A673 (cell line): ENCODE measurements at regions not wholly inside any gene's neighbourhood (a gene's known extent, or its start where the extent isn't known, plus 50 kb on each side); places are given as distances from the start of the nearest gene placed in this dataset.
"Not testable (repeated sequence)": the region's sequence is repeated elsewhere in the genome, so short reads cannot be mapped to it uniquely, and the experiment has no call there.

Experiments used
- BruUV-seq: library from RNA; stranded (reverse); fragments of 400-500 nt; replicated peaks from 2 replicates; lab custom pipeline; 2021; lab: Mats Ljungman, UMichigan
- CTCF ChIA-PET: fragments of 300-600 bp; sonication (Branson Sonifier 250); formaldehyde crosslinking; loops from one replicate; lab custom pipeline; 2022; ENCODE audit warnings: antibody characterized with exemption; lab: Charles Lee
- POLR2A ChIA-PET: fragments of 300-600 bp; sonication (Branson Sonifier 250); formaldehyde crosslinking; loops from one replicate; lab custom pipeline; 2022; ENCODE audit warnings: antibody characterized with exemption; ENCODE audit not compliant: low non-redundant PET; lab: Charles Lee
- DNase-seq: peaks from one replicate; pipeline ENCODE4 v3.0.0-alpha.2; 2015; ENCODE audit warnings: low spot score
- H3K27ac ChIP-seq: fragments of 200-600 bp; sonication (generic); 2 replicates; pipeline ENCODE4 v1.5.1; 2016; ENCODE audit warnings: mixed run types, low read depth, mild to moderate bottlenecking, mixed read lengths, antibody characterized with exemption, low read length; ENCODE audit not compliant: poor library complexity, severe bottlenecking
- H3K27me3 ChIP-seq: fragments of 200-600 bp; sonication (generic); replicated peaks from 2 replicates; pipeline ENCODE4 v1.6.1; 2017; ENCODE audit warnings: mixed run types, low read depth, mild to moderate bottlenecking, mixed read lengths, antibody characterized with exemption, low read length; ENCODE audit not compliant: insufficient read depth, poor library complexity
- H3K36me3 ChIP-seq: fragments of 200-600 bp; sonication (generic); 2 replicates; pipeline ENCODE4 v1.6.1; 2016; ENCODE audit warnings: mixed run types, mild to moderate bottlenecking, mixed read lengths, antibody characterized with exemption, low read length; ENCODE audit not compliant: insufficient read depth, poor library complexity, severe bottlenecking
- H3K4me1 ChIP-seq: fragments of 200-600 bp; sonication (generic); 2 replicates; pipeline ENCODE4 v1.6.1; 2017; ENCODE audit warnings: mixed run types, mild to moderate bottlenecking, mixed read lengths, antibody characterized with exemption, low read length; ENCODE audit not compliant: insufficient read depth, poor library complexity, severe bottlenecking
- H3K4me3 ChIP-seq: fragments of 200-600 bp; sonication (generic); 2 replicates; pipeline ENCODE4 v1.5.1; 2016; ENCODE audit warnings: low read depth, mixed run types, mild to moderate bottlenecking, mixed read lengths, low read length; ENCODE audit not compliant: poor library complexity, severe bottlenecking
- H3K9me3 ChIP-seq: fragments of 200-600 bp; sonication (generic); 2 replicates; pipeline ENCODE4 v1.6.1; 2016; ENCODE audit warnings: mixed run types, low read depth, mild to moderate bottlenecking, mixed read lengths, antibody characterized with exemption, low read length; ENCODE audit not compliant: poor library complexity, severe bottlenecking
- EZH2 ChIP-seq: fragments of 200-600 bp; sonication (generic); IDR thresholded peaks from 2 replicates; pipeline ENCODE4 v1.6.1; 2017; ENCODE audit warnings: borderline replicate concordance, low read depth, mild to moderate bottlenecking, mixed read lengths, antibody characterized with exemption, low read length; ENCODE audit not compliant: poor library complexity, severe bottlenecking
- intact Hi-C: fragments of 100-400 bp; cut with micrococcal nuclease; formaldehyde crosslinking; loops from one replicate; pipeline ENCODE4 v1.10.0; 2022; ENCODE audit not compliant: unreplicated experiment
- TF ChIP-seq, protein P1 (sequence below): fragments of 300-800, 200-600 bp; sonication (generic); conservative IDR thresholded peaks from 2 replicates; pipeline ENCODE4 v1.5.1; 2017; ENCODE audit warnings: low read depth, mild to moderate bottlenecking, antibody characterized with exemption, low read length, moderate library complexity, mixed read lengths

DNA sequence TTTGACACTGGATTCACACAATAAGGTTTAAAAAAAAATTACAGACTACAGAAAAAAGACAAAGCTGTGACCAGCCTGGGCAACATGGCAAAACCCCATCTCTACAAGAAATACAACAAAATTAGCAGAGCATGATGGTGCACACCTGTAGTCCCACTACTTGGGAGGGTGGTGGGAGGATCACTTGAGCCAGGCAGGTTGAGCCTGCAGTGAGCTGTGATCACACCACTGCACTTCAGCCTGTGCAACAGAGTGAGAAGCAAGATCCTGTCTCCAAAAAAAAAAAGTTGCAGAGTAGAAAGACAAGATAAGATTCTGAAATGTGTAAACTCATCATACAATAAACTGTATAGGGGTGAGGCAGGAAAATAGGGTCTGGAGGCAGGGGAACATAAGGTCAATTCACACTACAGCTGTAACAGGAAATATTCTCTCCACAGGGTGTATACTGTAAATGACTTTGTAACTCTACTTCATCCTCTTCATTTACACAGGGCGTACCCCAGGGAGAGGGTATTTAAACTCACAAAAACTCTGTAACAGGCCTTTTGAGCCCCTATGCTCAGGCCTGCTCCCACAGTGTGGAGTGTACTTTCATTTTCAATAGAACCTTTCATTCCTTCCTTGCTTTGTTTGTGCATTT is 112.6 kb upstream of the MAPK10 start:
- H3K4me1 ChIP-seq: peaks cover 10% of the 10 kb centered on the region
- BruUV-seq: no TSS peak
- TF ChIP-seq EZH2: no peak
- TF ChIP-seq, protein P1, sequence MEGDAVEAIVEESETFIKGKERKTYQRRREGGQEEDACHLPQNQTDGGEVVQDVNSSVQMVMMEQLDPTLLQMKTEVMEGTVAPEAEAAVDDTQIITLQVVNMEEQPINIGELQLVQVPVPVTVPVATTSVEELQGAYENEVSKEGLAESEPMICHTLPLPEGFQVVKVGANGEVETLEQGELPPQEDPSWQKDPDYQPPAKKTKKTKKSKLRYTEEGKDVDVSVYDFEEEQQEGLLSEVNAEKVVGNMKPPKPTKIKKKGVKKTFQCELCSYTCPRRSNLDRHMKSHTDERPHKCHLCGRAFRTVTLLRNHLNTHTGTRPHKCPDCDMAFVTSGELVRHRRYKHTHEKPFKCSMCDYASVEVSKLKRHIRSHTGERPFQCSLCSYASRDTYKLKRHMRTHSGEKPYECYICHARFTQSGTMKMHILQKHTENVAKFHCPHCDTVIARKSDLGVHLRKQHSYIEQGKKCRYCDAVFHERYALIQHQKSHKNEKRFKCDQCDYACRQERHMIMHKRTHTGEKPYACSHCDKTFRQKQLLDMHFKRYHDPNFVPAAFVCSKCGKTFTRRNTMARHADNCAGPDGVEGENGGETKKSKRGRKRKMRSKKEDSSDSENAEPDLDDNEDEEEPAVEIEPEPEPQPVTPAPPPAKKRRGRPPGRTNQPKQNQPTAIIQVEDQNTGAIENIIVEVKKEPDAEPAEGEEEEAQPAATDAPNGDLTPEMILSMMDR: no peak
- H3K9me3 ChIP-seq: no peaks in the 10 kb centered on the region
- H3K27ac ChIP-seq: no peak overlapping the region
- no peaks in the 10 kb centered on the region for H3K27me3 ChIP-seq
- ChIA-PET POLR2A (no interaction called here), CTCF (no interaction called here)
- intact Hi-C loops: no loop called here
- H3K36me3 ChIP-seq: no peaks in the 10 kb centered on the region
- H3K4me3 ChIP-seq: no peak overlapping the region
- peak; percentile 37 for DNase-seq

DNA sequence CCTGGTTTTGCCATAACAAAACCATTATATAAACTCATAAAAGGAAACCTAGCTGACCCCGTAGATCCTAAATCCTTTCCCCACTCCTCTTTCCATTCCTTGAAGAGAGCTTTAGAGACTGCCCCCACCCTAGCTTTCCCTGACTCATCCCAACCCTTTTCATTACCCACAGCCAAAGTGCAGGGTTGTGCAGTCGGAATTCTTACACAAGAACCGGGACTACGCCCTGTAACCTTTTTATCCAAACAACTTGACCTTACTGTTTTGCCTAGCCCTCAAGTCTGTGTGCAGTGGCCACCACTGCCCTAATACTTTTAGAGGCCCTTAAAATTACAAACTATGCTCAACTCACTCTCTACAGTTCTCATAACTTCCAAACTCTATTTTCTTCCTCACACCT is 116.0 kb upstream of the PTPN13 start:
- H3K9me3 ChIP-seq, intact Hi-C loops, H3K36me3 ChIP-seq, H3K27ac ChIP-seq, BruUV-seq, CTCF ChIA-PET, DNase-seq, POLR2A ChIA-PET, H3K4me3 ChIP-seq, H3K27me3 ChIP-seq: not testable (repeated sequence)
- peaks cover 22% of the 10 kb centered on the region for H3K4me1 ChIP-seq

DNA sequence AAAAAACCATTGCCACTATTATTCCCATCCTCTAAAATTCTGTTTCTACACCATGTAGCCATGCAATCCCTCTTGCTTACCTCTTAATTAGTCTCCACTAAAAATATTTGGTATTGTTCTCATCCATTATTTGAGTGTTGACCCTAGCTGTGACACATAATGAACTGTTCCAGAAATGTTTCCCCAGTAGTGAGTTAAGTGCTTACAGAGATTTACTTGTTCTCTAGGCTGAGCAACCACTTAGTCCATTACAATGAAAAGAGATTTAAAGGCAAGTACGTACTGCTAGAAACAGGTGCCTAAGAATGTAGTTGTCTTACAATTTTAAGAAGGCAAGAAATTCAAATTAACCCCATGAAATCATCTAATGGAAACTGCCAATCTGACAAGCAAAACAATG is 112.7 kb upstream of the PTPN13 start:
- H3K4me3 ChIP-seq: no peak overlapping the region
- ChIA-PET CTCF (no interaction called here), POLR2A (no interaction called here)
- no peaks in the 10 kb centered on the region for H3K27me3 ChIP-seq
- DNase-seq: no peak
- no peaks in the 10 kb centered on the region for H3K9me3 ChIP-seq
- TF ChIP-seq EZH2: no peak
- TF ChIP-seq, protein P1: no peak
- no peaks in the 10 kb centered on the region for H3K36me3 ChIP-seq
- no TSS peak for BruUV-seq
- intact Hi-C loops: no loop called here
- H3K27ac ChIP-seq: no peak overlapping the region
- H3K4me1 ChIP-seq: peaks cover 42% of the 10 kb centered on the region
